GM18505 (cell line): ENCODE measurements at regions not wholly inside any gene's neighbourhood (a gene's known extent, or its start where the extent isn't known, plus 50 kb on each side); places are given as distances from the start of the nearest gene placed in this dataset.

ENCODE experiments used
- ATAC-seq: cut with Tn5 transposase; IDR thresholded peaks from one replicate; pipeline ENCODE4 v1.9.1; 2021; ENCODE audit not compliant: unreplicated experiment
- POLR2A ChIP-seq: IDR thresholded peaks from 4 replicates; pipeline ENCODE4 v1.6.1; 2011; ENCODE audit warnings: borderline replicate concordance; ENCODE audit not compliant: insufficient read depth, insufficient read length; ENCODE audit errors: extremely low read depth

- no peak for TF ChIP-seq POLR2A
- no peak for ATAC-seq
These were observed 61.3 kb upstream of the ID3 start for GRCh38 chr1:23620605-23621004.

DNA sequence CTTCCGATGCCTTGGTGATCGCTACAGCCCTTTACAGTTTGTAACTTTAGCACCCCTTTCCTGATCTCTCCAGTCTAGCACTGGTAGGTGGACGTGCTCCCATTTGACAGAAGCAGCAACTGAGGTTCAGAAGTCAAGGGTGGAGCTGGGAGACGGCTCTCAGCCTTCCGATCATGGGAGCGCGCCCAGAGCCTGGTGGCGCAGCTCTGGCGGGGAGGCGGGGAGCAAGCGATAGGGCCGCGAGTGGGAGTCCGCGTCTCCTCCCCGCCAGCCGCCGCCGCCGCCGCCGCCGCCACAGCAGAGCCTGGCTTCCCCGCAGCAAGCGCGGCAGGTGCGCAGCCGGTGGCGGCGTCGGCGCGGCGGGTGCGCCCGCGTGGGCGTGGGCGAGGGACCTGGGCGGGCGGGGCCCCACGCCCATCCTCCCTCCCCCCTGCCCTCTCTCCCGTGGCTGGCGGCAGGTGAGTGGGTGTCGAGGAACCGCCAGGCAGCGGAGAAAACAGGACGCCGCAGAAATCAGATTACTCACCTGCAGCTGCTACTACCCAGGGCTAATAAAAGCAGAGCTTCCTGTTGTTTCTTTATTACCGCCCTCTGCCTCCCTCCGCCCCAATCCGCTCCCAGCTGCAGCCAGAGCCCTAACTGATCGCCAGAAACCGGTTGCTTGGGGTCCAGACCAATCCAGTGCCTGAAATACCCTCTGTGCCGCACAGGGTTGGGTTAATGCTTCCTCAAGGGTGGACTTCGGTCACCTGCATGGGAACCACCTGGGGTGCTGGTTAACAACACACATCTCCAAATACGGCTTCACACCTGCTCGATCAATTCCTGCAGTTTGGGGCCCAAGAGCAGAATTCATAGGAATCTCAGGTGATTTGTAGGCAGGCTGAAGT, 60.2 kb upstream of the ID3 start:
- ATAC-seq: peak; percentile 66
- peak; percentile 43 for TF ChIP-seq POLR2A

DNA sequence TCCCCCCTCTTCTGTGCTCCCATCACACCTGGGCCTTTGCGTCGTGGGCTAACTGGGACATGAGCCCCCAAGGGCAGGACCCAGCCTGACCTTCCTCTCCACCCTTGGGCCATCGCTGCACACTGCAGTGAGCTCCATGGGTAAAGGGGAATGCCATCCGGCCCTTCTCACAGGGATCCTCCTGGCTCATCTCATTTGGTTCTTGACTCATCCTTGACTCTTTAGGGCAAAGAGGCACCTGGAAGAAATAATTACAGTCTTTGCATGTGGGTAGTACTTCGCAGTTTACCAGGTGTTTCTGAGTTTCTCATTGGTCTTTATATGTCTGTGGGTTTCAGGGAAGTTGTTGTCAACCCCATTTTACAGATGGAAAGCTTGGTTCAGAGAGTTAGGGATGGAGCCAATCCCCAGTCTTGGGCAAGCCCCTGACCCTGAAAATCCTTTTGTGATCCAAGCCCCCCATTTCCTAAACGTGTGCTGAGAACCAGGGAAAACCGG, 59.3 kb upstream of the ID3 start:
- ATAC-seq: no peak
- TF ChIP-seq POLR2A: no peak

DNA sequence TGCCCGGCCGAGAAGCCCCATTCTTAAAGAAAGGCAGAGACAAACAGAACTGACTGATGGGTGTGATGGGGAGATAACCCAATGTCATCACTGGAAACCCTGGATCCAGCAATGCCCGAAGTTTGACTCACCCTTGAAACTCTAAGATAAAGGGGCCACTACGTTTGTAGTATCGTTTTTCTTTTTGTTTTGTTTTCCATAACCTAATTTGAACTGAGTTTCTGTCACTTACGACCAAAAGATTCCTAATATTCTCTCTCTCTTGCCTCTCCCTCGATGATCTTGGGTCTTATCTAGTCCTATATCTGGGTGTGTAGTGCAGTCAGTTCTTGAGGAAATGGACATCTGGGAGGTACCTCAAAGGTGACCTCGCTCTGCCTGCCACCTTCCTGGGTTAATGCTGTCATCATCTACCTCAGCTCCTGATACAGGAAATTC, 57.8 kb upstream of the ID3 start:
- no peak for TF ChIP-seq POLR2A
- no peak for ATAC-seq

DNA sequence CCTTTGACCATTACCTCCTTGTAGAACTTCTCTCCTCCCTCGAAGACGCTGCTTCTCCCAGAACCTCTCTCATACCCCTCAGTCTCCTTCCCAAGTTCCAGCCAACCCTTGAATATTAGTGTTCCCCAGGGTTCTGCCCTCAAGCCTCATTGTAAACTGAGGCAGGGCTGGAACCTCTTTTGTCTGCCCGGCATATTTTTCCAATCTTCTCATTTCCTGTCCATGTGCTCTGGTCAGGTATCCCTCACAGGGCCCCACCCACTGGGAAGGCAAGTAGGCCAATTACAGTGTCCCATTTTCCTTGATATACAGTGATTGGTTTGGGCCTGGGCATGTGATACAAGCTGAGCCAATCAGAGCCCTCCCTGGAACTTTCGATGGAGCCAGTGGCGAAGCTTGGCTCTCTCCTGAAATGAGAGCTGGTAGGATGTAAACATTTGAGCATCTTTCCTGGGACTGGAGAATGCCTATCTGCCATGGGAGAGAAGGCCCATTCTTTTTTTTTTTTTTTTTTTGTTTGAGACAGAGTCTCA, 57.1 kb upstream of the ID3 start:
- no peak for TF ChIP-seq POLR2A
- no peak for ATAC-seq

GRCh38 chr1:23615852-23616251, 56.6 kb upstream of the ID3 start:
- ATAC-seq: no peak
- TF ChIP-seq POLR2A: no peak

GRCh38 chr1:23615423-23615822, 56.1 kb upstream of the ID3 start:
- no peak for TF ChIP-seq POLR2A
- no peak for ATAC-seq

GRCh38 chr1:23614032-23614660, 54.8 kb upstream of the ID3 start:
- peak; percentile 54 for TF ChIP-seq POLR2A
- no peak for ATAC-seq

GRCh38 chr1:23613191-23614031, 54.1 kb upstream of the ID3 start:
- ATAC-seq: no peak
- no peak for TF ChIP-seq POLR2A

GRCh38 chr1:23611601-23612327, 52.5 kb upstream of the ID3 start:
- ATAC-seq: no peak
- no peak for TF ChIP-seq POLR2A

DNA sequence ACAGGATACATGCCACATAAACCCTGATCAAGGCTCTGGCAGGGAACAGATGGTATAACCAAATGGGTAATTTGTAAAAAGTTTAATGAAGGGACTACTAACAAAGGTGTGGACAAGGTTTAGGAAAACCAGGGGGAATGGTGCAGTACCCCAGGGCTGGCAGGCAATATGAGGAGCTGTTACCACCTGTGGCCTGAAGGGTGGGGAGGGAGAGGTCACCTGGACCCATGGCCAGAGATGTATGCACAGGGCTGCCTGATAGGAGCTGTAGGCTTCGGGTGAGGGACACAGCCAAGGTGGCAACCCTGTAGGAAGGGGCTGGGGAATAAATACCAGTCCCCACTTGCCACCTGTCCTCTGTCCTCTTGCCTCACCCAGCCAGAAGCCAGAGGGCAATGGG, 51.4 kb upstream of the ID3 start:
- TF ChIP-seq POLR2A: no peak
- ATAC-seq: no peak

DNA sequence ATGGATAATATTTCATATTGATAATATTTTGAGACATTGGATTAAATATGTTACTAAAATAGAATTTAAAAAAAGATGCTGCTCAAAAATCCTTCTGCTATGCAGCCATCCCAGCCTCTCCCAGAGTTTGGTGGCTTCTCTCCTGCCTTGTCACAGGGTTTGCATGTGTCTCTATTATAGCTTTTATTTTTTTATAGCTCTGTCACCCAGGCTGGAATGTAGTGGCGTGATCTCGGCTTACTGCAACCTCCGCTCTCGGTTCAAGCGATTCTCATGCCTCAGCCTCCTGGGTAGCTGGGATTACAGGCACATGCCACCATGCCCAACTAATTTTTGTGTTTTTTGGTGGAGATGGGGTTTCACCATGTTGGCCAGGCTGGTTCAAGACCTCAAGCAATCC, 50.7 kb upstream of the ID3 start:
- no peak for ATAC-seq
- no peak for TF ChIP-seq POLR2A
